ENCODE measurements at regions not wholly inside any gene's neighbourhood (a gene's known extent, or its start where the extent isn't known, plus 50 kb on each side); places are given as distances from the start of the nearest gene placed in this dataset.
"Not testable (repeated sequence)": the region's sequence is repeated elsewhere in the genome, so short reads cannot be mapped to it uniquely, and the experiment has no call there.

GRCh38 chr14:86124328-86124727 is 594.4 kb downstream of the FLRT2 start:
- no peaks in the 10 kb centered on the region for H3K36me3 ChIP-seq (ENCODE audit: control insufficient read depth, insufficient read depth, low read length)
- H3K4me3 ChIP-seq (replicated peaks; ENCODE audit: low read depth, low read length): no peak overlapping the region
- TF ChIP-seq CTCF (IDR thresholded peaks at IDR 0.05; ENCODE audit: insufficient read depth, low read length, poor library complexity, severe bottlenecking): no peak
- H3K27me3 ChIP-seq (replicated peaks; ENCODE audit: control insufficient read depth, insufficient read depth, low read length): no peaks in the 10 kb centered on the region
- no peak for DNase-seq (ENCODE audit: extremely low read depth, insufficient read length)

GRCh38 chr14:86115972-86116371 is 586.0 kb downstream of the FLRT2 start:
- Histone ChIP-seq H3K36me3 (ENCODE audit: control insufficient read depth, insufficient read depth, low read length) (no peaks in the 10 kb centered on the region), H3K27me3 (replicated peaks; ENCODE audit: control insufficient read depth, insufficient read depth, low read length) (no peaks in the 10 kb centered on the region), H3K4me3 (replicated peaks; ENCODE audit: low read depth, low read length) (no peak overlapping the region)
- no peak for TF ChIP-seq CTCF (IDR thresholded peaks at IDR 0.05; ENCODE audit: insufficient read depth, low read length, poor library complexity, severe bottlenecking)
- no peak for DNase-seq (ENCODE audit: extremely low read depth, insufficient read length)

- not testable (repeated sequence) for DNase-seq (ENCODE audit: extremely low read depth, insufficient read length); H3K27me3 ChIP-seq (replicated peaks; ENCODE audit: control insufficient read depth, insufficient read depth, low read length); H3K4me3 ChIP-seq (replicated peaks; ENCODE audit: low read depth, low read length); H3K36me3 ChIP-seq (ENCODE audit: control insufficient read depth, insufficient read depth, low read length)
Measured at GRCh38 chr14:86110871-86111270, 580.9 kb downstream of the FLRT2 start.

GRCh38 chr14:86104691-86105265 is 574.8 kb downstream of the FLRT2 start:
- no peaks in the 10 kb centered on the region for H3K27me3 ChIP-seq (replicated peaks; ENCODE audit: control insufficient read depth, insufficient read depth, low read length)
- no peaks in the 10 kb centered on the region for H3K36me3 ChIP-seq (ENCODE audit: control insufficient read depth, insufficient read depth, low read length)
- no peak for TF ChIP-seq CTCF (IDR thresholded peaks at IDR 0.05; ENCODE audit: insufficient read depth, low read length, poor library complexity, severe bottlenecking)
- no peak overlapping the region for H3K4me3 ChIP-seq (replicated peaks; ENCODE audit: low read depth, low read length)
- no peak for DNase-seq (ENCODE audit: extremely low read depth, insufficient read length)

GRCh38 chr14:86094512-86094911 is 564.6 kb downstream of the FLRT2 start:
- Histone ChIP-seq H3K36me3 (ENCODE audit: control insufficient read depth, insufficient read depth, low read length) (no peaks in the 10 kb centered on the region), H3K27me3 (replicated peaks; ENCODE audit: control insufficient read depth, insufficient read depth, low read length) (no peaks in the 10 kb centered on the region), H3K4me3 (replicated peaks; ENCODE audit: low read depth, low read length) (no peak overlapping the region)
- no peak for DNase-seq (ENCODE audit: extremely low read depth, insufficient read length)
- TF ChIP-seq CTCF (IDR thresholded peaks at IDR 0.05; ENCODE audit: insufficient read depth, low read length, poor library complexity, severe bottlenecking): no peak

GRCh38 chr14:86091811-86092210 is 561.9 kb downstream of the FLRT2 start:
- H3K27me3 ChIP-seq (replicated peaks; ENCODE audit: control insufficient read depth, insufficient read depth, low read length): no peaks in the 10 kb centered on the region
- no peak for TF ChIP-seq CTCF (IDR thresholded peaks at IDR 0.05; ENCODE audit: insufficient read depth, low read length, poor library complexity, severe bottlenecking)
- H3K4me3 ChIP-seq (replicated peaks; ENCODE audit: low read depth, low read length): no peak overlapping the region
- no peaks in the 10 kb centered on the region for H3K36me3 ChIP-seq (ENCODE audit: control insufficient read depth, insufficient read depth, low read length)
- DNase-seq (ENCODE audit: extremely low read depth, insufficient read length): no peak
